ENCODE measurements at regions not wholly inside any gene's neighbourhood (a gene's known extent, or its start where the extent isn't known, plus 50 kb on each side); places are given as distances from the start of the nearest gene placed in this dataset.
"Not testable (repeated sequence)": the region's sequence is repeated elsewhere in the genome, so short reads cannot be mapped to it uniquely, and the experiment has no call there.

- H3K27ac Mint-ChIP-seq: no peak overlapping the region
- H3K4me3 Mint-ChIP-seq: no peak overlapping the region
- peaks cover 13% of the 10 kb centered on the region for H3K36me3 Mint-ChIP-seq (ENCODE audit: low read depth)
- H3K9me3 Mint-ChIP-seq: peaks cover 79% of the 10 kb centered on the region
- no peak for TF ChIP-seq CTCF (IDR thresholded peaks at IDR 0.05)
- H3K27me3 Mint-ChIP-seq (ENCODE audit: insufficient read depth): no peaks in the 10 kb centered on the region
- no peak for DNase-seq
- H3K4me1 Mint-ChIP-seq (ENCODE audit: low read depth): no peaks in the 10 kb centered on the region
Measured at GRCh38 chr22:48758881-48759875, 1068.5 kb downstream of the BRD1 start.

- H3K36me3 Mint-ChIP-seq (ENCODE audit: low read depth): peaks cover 13% of the 10 kb centered on the region
- TF ChIP-seq CTCF (IDR thresholded peaks at IDR 0.05): no peak
- H3K4me3 Mint-ChIP-seq: no peak overlapping the region
- peaks cover 86% of the 10 kb centered on the region for H3K9me3 Mint-ChIP-seq
- H3K27me3 Mint-ChIP-seq (ENCODE audit: insufficient read depth): no peaks in the 10 kb centered on the region
- DNase-seq: no peak
- no peaks in the 10 kb centered on the region for H3K4me1 Mint-ChIP-seq (ENCODE audit: low read depth)
- H3K27ac Mint-ChIP-seq: no peak overlapping the region
Measured at GRCh38 chr22:48757985-48758561, 1069.6 kb downstream of the BRD1 start.

- H3K9me3 Mint-ChIP-seq: peaks cover 85% of the 10 kb centered on the region
- TF ChIP-seq CTCF (IDR thresholded peaks at IDR 0.05): no peak
Measured at GRCh38 chr22:48757581-48757980, 1070.1 kb downstream of the BRD1 start.

GRCh38 chr22:48757135-48757534, 1070.5 kb downstream of the BRD1 start:
- H3K4me1 Mint-ChIP-seq (ENCODE audit: low read depth): not testable (repeated sequence)

More at GRCh38 chr22:48757581-48757980, 1070.1 kb downstream of the BRD1 start:
- DNase-seq: no peak
- H3K27me3 Mint-ChIP-seq (ENCODE audit: insufficient read depth): no peaks in the 10 kb centered on the region
- no peaks in the 10 kb centered on the region for H3K4me1 Mint-ChIP-seq (ENCODE audit: low read depth)
- no peak overlapping the region for H3K4me3 Mint-ChIP-seq
- H3K36me3 Mint-ChIP-seq (ENCODE audit: low read depth): peaks cover 13% of the 10 kb centered on the region
- H3K27ac Mint-ChIP-seq: no peak overlapping the region

GRCh38 chr22:48756146-48757111, 1071.2 kb downstream of the BRD1 start:
- no peak for TF ChIP-seq CTCF (IDR thresholded peaks at IDR 0.05)
- Mint-ChIP-seq H3K27me3 (ENCODE audit: insufficient read depth) (no peaks in the 10 kb centered on the region), H3K9me3 (peaks cover 81% of the 10 kb centered on the region), H3K4me1 (ENCODE audit: low read depth) (no peaks in the 10 kb centered on the region), H3K4me3 (no peak overlapping the region), H3K36me3 (ENCODE audit: low read depth) (peaks cover 11% of the 10 kb centered on the region), H3K27ac (no peak overlapping the region)
- no peak for DNase-seq

More at GRCh38 chr22:48757135-48757534, 1070.5 kb downstream of the BRD1 start:
- H3K27me3 Mint-ChIP-seq (ENCODE audit: insufficient read depth); DNase-seq; H3K4me3 Mint-ChIP-seq; H3K27ac Mint-ChIP-seq: not testable (repeated sequence)
- Mint-ChIP-seq H3K9me3 (peaks cover 85% of the 10 kb centered on the region), H3K36me3 (ENCODE audit: low read depth) (peaks cover 13% of the 10 kb centered on the region)
